ENCODE measurements at regions not wholly inside any gene's neighbourhood (a gene's known extent, or its start where the extent isn't known, plus 50 kb on each side); places are given as distances from the start of the nearest gene placed in this dataset.

DNA sequence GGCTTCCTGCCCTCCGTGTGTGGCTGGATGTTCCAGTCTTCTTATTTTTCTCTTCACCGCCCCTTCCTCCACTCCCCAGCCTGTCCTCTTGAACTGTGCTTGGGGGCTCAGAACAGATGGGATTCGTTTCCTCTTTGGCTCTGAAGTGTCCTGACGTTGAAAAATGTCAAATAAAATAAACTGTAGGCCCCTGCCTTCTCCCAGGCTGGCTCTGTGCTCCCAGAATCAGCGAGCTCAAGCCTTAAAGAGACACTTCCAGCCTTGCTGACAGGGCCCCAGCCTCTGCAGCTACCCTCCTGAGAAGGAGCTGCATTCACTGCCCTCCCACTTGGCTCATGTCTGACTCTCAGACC, 104.2 kb upstream of the IPO9 start:
- DNase-seq (ENCODE audit: low spot score): no peak
- TF ChIP-seq, protein P1, sequence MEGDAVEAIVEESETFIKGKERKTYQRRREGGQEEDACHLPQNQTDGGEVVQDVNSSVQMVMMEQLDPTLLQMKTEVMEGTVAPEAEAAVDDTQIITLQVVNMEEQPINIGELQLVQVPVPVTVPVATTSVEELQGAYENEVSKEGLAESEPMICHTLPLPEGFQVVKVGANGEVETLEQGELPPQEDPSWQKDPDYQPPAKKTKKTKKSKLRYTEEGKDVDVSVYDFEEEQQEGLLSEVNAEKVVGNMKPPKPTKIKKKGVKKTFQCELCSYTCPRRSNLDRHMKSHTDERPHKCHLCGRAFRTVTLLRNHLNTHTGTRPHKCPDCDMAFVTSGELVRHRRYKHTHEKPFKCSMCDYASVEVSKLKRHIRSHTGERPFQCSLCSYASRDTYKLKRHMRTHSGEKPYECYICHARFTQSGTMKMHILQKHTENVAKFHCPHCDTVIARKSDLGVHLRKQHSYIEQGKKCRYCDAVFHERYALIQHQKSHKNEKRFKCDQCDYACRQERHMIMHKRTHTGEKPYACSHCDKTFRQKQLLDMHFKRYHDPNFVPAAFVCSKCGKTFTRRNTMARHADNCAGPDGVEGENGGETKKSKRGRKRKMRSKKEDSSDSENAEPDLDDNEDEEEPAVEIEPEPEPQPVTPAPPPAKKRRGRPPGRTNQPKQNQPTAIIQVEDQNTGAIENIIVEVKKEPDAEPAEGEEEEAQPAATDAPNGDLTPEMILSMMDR (IDR thresholded peaks at IDR 0.05; ENCODE audit: extremely low read depth, missing control alignments): no peak

DNA sequence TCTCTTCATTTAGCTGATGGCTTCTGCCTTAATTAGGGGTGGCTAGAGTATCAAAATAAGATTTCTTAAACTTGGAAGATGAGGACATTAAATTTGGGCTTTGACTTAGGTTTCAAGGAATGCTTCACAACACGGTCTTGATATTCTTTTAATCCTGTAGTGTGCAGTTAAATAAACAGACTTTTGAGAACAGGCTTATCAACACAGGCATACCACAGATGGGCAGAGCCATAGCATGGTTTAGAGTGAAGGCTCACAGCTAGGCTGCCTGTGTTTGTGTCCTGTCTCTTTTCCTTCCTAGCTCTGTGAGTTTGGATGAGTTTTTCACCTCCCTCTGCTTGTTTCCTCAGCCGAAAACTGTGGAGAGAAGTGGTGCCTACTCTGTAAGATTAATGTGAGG, 102.3 kb upstream of the IPO9 start:
- TF ChIP-seq, protein P1 (IDR thresholded peaks at IDR 0.05; ENCODE audit: extremely low read depth, missing control alignments): no peak
- DNase-seq (ENCODE audit: low spot score): no peak

DNA sequence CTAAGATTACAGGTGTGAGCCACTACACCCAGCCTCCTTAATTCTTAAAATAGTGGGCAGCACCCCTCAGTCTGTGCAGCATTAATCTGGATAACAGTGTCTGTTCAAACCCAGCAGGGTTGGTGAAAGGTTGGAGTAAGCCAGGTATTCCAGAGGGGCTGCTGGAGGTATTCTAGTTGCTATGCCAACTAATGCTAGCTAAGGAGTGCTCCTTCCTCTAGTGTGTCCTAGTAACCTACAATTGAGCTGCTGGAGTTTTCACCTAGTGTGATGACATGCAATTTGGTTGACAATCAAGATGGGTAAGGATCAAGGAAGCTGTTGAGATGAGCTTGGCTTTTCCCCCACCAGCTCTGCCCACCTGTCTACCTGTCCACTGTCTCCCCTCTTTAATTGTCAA, 100.2 kb upstream of the IPO9 start:
- TF ChIP-seq, protein P1 (IDR thresholded peaks at IDR 0.05; ENCODE audit: extremely low read depth, missing control alignments): no peak
- no peak for DNase-seq (ENCODE audit: low spot score)

DNA sequence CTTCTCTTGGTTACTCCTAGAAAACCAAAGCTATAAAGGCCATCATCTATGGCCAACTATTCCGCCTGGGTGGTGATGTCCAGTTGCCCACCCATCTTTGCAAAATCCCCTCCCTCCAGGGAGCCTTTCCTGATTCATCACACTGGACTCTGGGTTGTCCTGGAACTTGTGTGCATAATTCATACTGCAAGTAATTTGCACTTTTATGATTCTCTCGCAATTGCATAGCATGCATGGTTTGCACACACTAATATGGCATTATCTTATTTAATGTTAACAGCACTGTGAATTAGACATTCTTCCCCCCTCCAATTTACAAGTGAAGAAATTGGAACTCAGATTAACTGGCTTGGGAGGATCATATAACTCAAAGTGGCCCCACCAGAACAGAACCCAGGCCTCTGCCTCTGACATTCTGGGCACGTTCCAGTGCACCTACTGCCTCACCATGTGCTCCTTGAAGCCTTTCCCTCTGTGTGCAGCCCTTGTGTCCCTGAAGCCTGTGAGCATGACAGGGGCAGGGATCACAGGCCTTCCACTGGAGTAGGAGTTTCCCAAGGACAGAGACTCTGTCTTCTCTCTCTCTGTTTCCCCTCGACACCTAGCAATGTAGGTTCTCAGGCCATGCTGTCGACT, 98.9 kb upstream of the IPO9 start:
- TF ChIP-seq, protein P1 (IDR thresholded peaks at IDR 0.05; ENCODE audit: extremely low read depth, missing control alignments): no peak
- DNase-seq (ENCODE audit: low spot score): no peak

DNA sequence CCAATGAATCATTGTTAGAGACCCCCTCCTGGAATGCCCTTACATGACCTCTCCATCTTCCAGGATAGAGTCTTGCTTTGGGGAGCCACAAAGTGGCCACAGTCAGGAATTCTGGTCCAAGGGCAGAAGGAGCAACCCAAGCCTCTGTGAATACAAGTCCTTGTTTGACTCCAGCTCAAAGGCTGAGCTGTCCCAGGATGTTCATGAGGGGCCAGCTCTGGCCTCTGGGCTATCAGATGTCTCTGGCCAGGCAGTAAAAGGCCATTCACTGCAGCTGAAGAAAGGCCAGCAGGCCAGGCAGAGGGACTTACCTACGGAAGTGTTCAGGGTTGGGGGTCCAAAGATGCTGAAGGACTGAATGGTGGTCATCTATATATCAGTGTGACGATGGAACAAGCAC, 98.3 kb upstream of the IPO9 start:
- TF ChIP-seq, protein P1 (IDR thresholded peaks at IDR 0.05; ENCODE audit: extremely low read depth, missing control alignments): no peak
- no peak for DNase-seq (ENCODE audit: low spot score)

DNA sequence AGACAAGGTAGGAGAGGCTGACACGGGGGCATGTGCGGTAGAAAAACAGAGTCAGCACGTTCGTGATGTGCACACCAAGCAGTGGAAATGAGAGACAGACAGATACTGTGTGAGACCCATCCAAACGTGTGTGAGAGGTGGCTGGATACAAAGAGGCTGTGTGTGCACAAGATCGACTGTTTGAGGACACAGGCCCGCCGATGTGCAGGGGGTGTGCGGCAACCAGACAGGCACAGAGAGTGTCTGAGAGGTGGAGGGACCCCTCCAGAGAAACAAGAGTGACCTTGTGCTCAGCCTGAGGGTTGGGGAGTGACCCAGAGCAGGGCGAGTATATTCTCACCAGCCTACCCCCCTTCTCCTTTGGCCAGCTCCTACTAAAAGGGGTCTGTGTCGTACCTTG, 97.8 kb upstream of the IPO9 start:
- DNase-seq (ENCODE audit: low spot score): no peak
- TF ChIP-seq, protein P1 (IDR thresholded peaks at IDR 0.05; ENCODE audit: extremely low read depth, missing control alignments): no peak

DNA sequence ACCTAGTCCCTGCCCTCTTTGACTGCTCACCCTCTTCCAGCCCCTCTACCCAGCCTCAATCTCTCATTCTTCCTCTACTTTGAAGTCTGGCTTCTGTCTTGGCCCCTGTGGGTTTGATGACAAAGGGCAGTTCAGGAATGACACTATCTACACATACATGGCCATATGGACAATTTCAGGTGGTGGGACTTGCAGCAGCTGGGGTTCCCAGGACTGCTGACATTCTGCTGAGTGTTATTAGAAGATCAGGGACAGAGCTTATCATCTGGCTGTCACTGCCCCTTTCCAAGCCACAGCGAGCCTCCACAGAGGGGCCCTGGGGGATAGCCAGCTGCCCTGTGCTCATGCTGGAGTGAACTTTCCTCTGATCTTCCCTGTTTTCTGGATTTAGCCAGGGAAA, 97.4 kb upstream of the IPO9 start:
- TF ChIP-seq, protein P1 (IDR thresholded peaks at IDR 0.05; ENCODE audit: extremely low read depth, missing control alignments): no peak
- DNase-seq (ENCODE audit: low spot score): no peak

Measured in GM20000 (cell line).